Amygdala (tissue), 56 donors: ENCODE measurements at regions not wholly inside any gene's neighbourhood (a gene's known extent, or its start where the extent isn't known, plus 50 kb on each side); places are given as distances from the start of the nearest gene placed in this dataset.

Source experiments
- DNase-seq, 56 donors: peaks; one replicate each; lab custom pipeline; 2025; lab: John Stamatoyannopoulos, UW

- no peak for DNase-seq
Measured at GRCh38 chr4:34200535-34200934, 2043.8 kb downstream of the ARAP2 start.

- DNase-seq, result no peak
Measured at GRCh38 chr4:34202154-34202553, 2042.2 kb downstream of the ARAP2 start.

- DNase-seq, result no peak
Measured at GRCh38 chr4:34220601-34221000, 2023.7 kb downstream of the ARAP2 start.

GRCh38 chr4:34221986-34222385 is 2022.3 kb downstream of the ARAP2 start:
- DNase-seq, result no peak

- DNase-seq, result no peak
Measured at GRCh38 chr4:34236118-34236517, 2008.2 kb downstream of the ARAP2 start.

GRCh38 chr4:34245276-34245675 is 1999.0 kb downstream of the ARAP2 start:
- DNase-seq, result no peak

GRCh38 chr4:34250562-34250961 is 1993.8 kb downstream of the ARAP2 start:
- DNase-seq, result no peak

- DNase-seq, result no peak
Measured at GRCh38 chr4:34253239-34253638, 1991.1 kb downstream of the ARAP2 start.

GRCh38 chr4:34258176-34258575 is 1986.1 kb downstream of the ARAP2 start:
- DNase-seq, result no peak

GRCh38 chr4:34261799-34262314 is 1982.5 kb downstream of the ARAP2 start:
- no peak for DNase-seq

GRCh38 chr4:34269613-34270012 is 1974.7 kb downstream of the ARAP2 start:
- no peak for DNase-seq

GRCh38 chr4:34271479-34272355 is 1972.6 kb downstream of the ARAP2 start:
- no peak for DNase-seq

- no peak for DNase-seq
Measured at GRCh38 chr4:34279011-34279410, 1965.3 kb downstream of the ARAP2 start.

GRCh38 chr4:34280131-34280530 is 1964.2 kb downstream of the ARAP2 start:
- no peak for DNase-seq

GRCh38 chr4:34281826-34282225 is 1962.5 kb downstream of the ARAP2 start:
- DNase-seq, result no peak

GRCh38 chr4:34289489-34289888 is 1954.8 kb downstream of the ARAP2 start:
- no peak for DNase-seq

- DNase-seq, result no peak
Measured at GRCh38 chr4:34289962-34290361, 1954.4 kb downstream of the ARAP2 start.

- no peak for DNase-seq
Measured at GRCh38 chr4:34293459-34293858, 1950.9 kb downstream of the ARAP2 start.

- DNase-seq, result no peak
Measured at GRCh38 chr4:34309383-34309906, 1934.9 kb downstream of the ARAP2 start.

GRCh38 chr4:34318773-34319172 is 1925.5 kb downstream of the ARAP2 start:
- DNase-seq, result no peak

- DNase-seq, result no peak
Measured at GRCh38 chr4:34323549-34324320, 1920.6 kb downstream of the ARAP2 start.
